Transverse colon (tissue), 3 donors: ENCODE measurements at regions not wholly inside any gene's neighbourhood (a gene's known extent, or its start where the extent isn't known, plus 50 kb on each side); places are given as distances from the start of the nearest gene placed in this dataset.

Experiments
- POLR2A ChIP-seq: fragments of 450-650 bp; IDR thresholded peaks from one replicate; pipeline ENCODE4 v1.6.1; 2016; ENCODE audit warnings: antibody characterized with exemption, mild to moderate bottlenecking, moderate library complexity
- TF ChIP-seq, protein P1 (sequence below), 5 experiments: fragments of 200-600 bp in 3 of 5; fragments of 450-650 bp in 2 of 5; sonication (generic) in 3 of 5; IDR thresholded peaks; 1 replicate in 2 of 5; 2 replicates in 3 of 5; pipeline ENCODE4 v1.5.1; 2016 to 2017; ENCODE audit warnings: antibody characterized with exemption in 5 of 5, inconsistent platforms in 3 of 5, mild to moderate bottlenecking in 2 of 5, moderate library complexity in 1 of 5

DNA sequence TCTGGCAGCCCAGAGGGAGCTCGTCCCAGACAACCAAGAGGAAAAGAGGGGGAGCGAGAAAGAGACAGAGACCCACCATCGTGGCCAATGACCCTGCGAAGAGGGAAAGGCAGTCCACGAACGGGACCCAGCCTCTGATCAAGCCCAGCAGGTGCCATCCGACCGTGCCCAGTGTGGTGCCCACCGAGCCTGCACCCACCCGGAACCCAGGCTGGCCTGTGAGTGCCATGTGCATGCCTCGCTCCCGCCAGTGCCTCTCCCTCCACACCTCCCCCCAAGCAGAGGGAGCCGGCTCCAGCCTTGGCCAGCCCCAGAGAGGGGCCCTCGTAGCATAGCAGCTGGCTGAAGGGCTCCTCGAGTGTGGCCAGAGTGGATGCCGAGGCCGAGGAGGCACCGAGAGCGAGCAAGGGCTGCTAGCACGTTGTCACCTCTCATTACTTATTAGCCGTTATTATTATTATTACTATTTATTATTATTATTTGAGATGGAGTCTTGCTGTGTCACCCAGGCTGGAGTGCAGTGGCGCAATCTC lies 130.7 kb upstream of the CHRM3 start:
- TF ChIP-seq POLR2A: no peak
- TF ChIP-seq, protein P1, sequence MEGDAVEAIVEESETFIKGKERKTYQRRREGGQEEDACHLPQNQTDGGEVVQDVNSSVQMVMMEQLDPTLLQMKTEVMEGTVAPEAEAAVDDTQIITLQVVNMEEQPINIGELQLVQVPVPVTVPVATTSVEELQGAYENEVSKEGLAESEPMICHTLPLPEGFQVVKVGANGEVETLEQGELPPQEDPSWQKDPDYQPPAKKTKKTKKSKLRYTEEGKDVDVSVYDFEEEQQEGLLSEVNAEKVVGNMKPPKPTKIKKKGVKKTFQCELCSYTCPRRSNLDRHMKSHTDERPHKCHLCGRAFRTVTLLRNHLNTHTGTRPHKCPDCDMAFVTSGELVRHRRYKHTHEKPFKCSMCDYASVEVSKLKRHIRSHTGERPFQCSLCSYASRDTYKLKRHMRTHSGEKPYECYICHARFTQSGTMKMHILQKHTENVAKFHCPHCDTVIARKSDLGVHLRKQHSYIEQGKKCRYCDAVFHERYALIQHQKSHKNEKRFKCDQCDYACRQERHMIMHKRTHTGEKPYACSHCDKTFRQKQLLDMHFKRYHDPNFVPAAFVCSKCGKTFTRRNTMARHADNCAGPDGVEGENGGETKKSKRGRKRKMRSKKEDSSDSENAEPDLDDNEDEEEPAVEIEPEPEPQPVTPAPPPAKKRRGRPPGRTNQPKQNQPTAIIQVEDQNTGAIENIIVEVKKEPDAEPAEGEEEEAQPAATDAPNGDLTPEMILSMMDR (IDR thresholded peaks at IDR 0.05): no peak
